ENCODE measurements at regions not wholly inside any gene's neighbourhood (a gene's known extent, or its start where the extent isn't known, plus 50 kb on each side); places are given as distances from the start of the nearest gene placed in this dataset.

DNA sequence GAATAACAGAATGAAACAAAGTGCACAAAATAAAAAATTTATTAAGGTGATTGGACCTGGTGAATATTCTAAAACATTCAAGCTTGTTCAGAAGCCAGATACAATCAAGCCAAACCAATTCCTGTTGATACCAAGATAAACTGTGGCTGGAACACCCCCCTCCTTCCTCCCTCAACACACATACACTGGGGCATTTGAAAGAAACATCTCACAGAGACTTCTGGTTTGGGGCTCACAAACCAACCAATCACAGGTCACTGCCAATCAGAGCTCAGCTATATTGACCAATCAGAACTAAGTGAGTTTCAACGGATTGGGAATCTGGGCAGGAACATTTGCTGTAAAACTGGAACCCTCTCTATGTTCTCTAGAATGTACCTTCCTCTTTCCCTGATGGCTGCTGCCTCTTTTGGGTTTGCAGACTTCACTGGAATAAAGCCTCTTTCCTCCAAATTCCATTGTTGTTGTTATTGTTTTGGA lies 340.6 kb upstream of the GOLIM4 start:
- TF ChIP-seq, protein P1, sequence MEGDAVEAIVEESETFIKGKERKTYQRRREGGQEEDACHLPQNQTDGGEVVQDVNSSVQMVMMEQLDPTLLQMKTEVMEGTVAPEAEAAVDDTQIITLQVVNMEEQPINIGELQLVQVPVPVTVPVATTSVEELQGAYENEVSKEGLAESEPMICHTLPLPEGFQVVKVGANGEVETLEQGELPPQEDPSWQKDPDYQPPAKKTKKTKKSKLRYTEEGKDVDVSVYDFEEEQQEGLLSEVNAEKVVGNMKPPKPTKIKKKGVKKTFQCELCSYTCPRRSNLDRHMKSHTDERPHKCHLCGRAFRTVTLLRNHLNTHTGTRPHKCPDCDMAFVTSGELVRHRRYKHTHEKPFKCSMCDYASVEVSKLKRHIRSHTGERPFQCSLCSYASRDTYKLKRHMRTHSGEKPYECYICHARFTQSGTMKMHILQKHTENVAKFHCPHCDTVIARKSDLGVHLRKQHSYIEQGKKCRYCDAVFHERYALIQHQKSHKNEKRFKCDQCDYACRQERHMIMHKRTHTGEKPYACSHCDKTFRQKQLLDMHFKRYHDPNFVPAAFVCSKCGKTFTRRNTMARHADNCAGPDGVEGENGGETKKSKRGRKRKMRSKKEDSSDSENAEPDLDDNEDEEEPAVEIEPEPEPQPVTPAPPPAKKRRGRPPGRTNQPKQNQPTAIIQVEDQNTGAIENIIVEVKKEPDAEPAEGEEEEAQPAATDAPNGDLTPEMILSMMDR (IDR thresholded peaks at IDR 0.05; ENCODE audit: insufficient read depth, low read depth, low read length) = no peak
- POLR2A ChIA-PET = no interaction called here
- no peaks in the 10 kb centered on the region for H3K27me3 ChIP-seq (ENCODE audit: control insufficient read depth, insufficient read depth, low read length)
- H3K36me3 ChIP-seq (ENCODE audit: control insufficient read depth, insufficient read depth, low read length) = no peaks in the 10 kb centered on the region
- no peak for DNase-seq (ENCODE audit: low read depth)
- CTCF ChIA-PET = no interaction called here
- H3K4me3 ChIP-seq (ENCODE audit: low read depth, low read length) = no peak overlapping the region

DNA sequence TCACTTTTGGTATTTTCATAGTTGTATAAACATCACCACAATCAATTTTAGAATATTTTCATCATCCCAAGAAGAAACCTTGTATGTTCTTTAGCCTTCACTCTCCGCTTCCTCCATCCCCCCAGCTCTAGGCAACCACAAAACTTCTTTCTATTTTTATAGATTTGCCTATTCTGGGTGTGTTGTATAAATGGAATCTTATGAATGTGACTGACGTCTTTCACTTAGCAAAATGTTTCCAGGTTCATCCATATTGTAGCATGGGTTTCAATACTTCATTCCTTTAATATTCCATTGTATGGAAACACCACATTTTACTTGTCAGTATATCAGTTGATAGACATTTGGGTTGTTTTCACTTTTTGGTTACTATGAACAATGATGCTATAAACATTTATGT lies 335.8 kb upstream of the GOLIM4 start:
- CTCF ChIA-PET = no interaction called here
- no peak overlapping the region for H3K4me3 ChIP-seq (ENCODE audit: low read depth, low read length)
- no peaks in the 10 kb centered on the region for H3K36me3 ChIP-seq (ENCODE audit: control insufficient read depth, insufficient read depth, low read length)
- DNase-seq (ENCODE audit: low read depth) = no peak
- H3K27me3 ChIP-seq (ENCODE audit: control insufficient read depth, insufficient read depth, low read length) = no peaks in the 10 kb centered on the region
- TF ChIP-seq, protein P1 (IDR thresholded peaks at IDR 0.05; ENCODE audit: insufficient read depth, low read depth, low read length) = no peak
- POLR2A ChIA-PET = no interaction called here

DNA sequence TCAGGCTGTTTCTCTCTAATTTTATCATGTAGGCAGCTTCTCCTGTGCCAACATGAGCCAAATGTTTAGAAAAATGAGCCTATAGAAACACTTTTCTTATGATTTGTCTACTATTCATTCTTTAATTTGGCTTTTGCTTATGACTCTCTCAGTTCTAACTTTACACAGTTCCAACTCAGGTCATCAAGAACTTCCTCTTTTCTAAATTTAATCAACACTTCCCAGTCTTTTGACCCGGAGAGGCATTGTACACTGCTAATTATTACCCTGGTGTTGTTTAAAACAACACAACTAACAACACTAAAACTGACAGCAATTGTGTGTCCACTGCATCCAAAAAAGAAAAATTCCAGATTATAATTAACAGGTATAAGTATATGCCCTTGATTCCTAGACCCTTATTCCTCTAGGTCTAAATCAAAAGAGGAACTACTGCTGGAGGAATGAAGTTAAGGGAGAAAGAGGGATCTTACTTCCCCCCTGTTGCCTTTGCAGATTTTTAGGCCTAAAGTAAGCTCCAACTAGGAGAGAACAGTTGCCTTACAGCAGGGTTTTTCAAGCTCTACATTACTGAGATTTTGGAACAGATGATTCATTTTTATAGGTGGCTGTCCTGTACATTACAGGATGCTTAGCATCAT lies 332.2 kb upstream of the GOLIM4 start:
- ChIA-PET POLR2A (no interaction called here), CTCF (no interaction called here)
- Histone ChIP-seq H3K27me3 (ENCODE audit: control insufficient read depth, insufficient read depth, low read length) (no peaks in the 10 kb centered on the region), H3K36me3 (ENCODE audit: control insufficient read depth, insufficient read depth, low read length) (no peaks in the 10 kb centered on the region), H3K4me3 (ENCODE audit: low read depth, low read length) (no peak overlapping the region)
- no peak for DNase-seq (ENCODE audit: low read depth)
- TF ChIP-seq, protein P1 (IDR thresholded peaks at IDR 0.05; ENCODE audit: insufficient read depth, low read depth, low read length) = no peak

DNA sequence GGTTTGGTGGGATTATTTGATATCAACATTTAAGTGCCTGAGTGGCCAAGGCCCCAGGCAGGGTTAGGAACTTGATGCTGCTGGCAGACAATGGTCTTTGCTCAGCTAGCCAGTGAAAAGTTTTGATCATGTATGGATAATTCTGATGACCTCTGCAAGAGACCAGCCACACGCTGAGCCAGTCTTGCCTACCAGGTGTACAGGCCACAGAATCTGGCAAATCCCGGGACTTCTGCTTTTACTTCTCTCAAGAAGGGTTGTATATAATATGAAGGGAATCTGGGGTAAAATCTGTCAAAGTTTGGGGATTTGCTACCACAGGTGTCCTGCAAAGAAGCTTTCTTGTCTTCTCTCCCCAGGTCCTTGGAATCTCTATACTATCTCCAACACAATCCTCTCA lies 331.4 kb upstream of the GOLIM4 start:
- H3K36me3 ChIP-seq (ENCODE audit: control insufficient read depth, insufficient read depth, low read length) = no peaks in the 10 kb centered on the region
- ChIA-PET POLR2A (no interaction called here), CTCF (no interaction called here)
- no peak for DNase-seq (ENCODE audit: low read depth)
- no peak overlapping the region for H3K4me3 ChIP-seq (ENCODE audit: low read depth, low read length)
- H3K27me3 ChIP-seq (ENCODE audit: control insufficient read depth, insufficient read depth, low read length) = no peaks in the 10 kb centered on the region
- TF ChIP-seq, protein P1 (IDR thresholded peaks at IDR 0.05; ENCODE audit: insufficient read depth, low read depth, low read length) = no peak

DNA sequence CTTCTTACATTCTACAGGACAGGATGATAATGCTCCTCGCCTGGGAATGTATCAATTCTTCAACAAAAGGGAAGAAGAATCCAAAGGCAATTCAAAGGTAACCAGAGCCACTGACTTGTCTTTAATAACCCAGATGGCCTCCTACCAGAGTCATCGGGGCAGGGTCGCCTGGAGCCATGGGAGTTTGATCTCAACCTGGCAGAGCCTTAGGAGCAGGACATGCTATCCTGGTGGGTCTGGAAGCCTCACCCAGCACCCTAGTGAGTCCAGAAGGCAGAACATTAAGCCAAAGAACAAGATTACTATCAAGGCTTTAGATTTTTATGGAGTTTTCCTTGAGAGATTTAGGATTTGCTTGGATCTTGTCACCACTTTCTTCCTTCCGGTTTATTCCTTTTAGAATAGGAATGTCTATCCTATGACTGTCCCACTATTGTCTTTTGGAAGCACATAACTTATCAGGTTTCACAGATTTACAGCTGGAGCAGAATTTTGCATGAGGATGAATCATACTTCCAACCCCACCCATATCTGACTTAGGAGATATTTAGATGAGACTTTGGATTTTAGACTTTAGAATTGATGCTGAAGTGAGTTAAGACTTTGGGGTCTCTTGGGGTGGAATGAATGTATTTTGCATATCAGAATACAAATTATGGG lies 330.3 kb upstream of the GOLIM4 start:
- Histone ChIP-seq H3K27me3 (ENCODE audit: control insufficient read depth, insufficient read depth, low read length) (no peaks in the 10 kb centered on the region), H3K4me3 (ENCODE audit: low read depth, low read length) (no peak overlapping the region), H3K36me3 (ENCODE audit: control insufficient read depth, insufficient read depth, low read length) (no peaks in the 10 kb centered on the region)
- peak; percentile 26 for DNase-seq (ENCODE audit: low read depth)
- POLR2A ChIA-PET = no interaction called here
- CTCF ChIA-PET = no interaction called here
- TF ChIP-seq, protein P1 (IDR thresholded peaks at IDR 0.05; ENCODE audit: insufficient read depth, low read depth, low read length) = no peak

All from BJ (cell line).